ENCODE measurements at regions not wholly inside any gene's neighbourhood (a gene's known extent, or its start where the extent isn't known, plus 50 kb on each side); places are given as distances from the start of the nearest gene placed in this dataset.
"Not testable (repeated sequence)": the region's sequence is repeated elsewhere in the genome, so short reads cannot be mapped to it uniquely, and the experiment has no call there.

GRCh38 chr13:21243045-21243897, 66.8 kb downstream of the MRPL57 start:
- TF ChIP-seq CTCF (IDR thresholded peaks at IDR 0.05 in 8 of 11, conservative IDR thresholded peaks at IDR 0.05 in 3 of 11): no peak
- no peak for TF ChIP-seq POLR2AphosphoS5 (IDR thresholded peaks at IDR 0.05)
- DNase-seq: no peak
- intact Hi-C loops (cut with DNase I; ENCODE audit: low total_unique reads): no loop called here
- Histone ChIP-seq H3K4me1 (no peaks in the 10 kb centered on the region), H3K4me3 (no peak overlapping the region), H3K36me3 (no peaks in the 10 kb centered on the region), H3K27me3 (replicated peaks in 1 of 7) (no peaks in the 10 kb centered on the region), H3K27ac (no peak overlapping the region), H3K9me3 (peaks cover 0 to 3% (median 0%) of the 10 kb centered on the region in 8 donors)
- WGBS, 5 donors: 53 to 66% (median 59%) methylated on average over 20 of the region's 20 CpGs

- 84 to 97% (median 87%) methylated on average over 1 of the region's 1 CpG for WGBS, 5 donors
Observed at GRCh38 chr13:21243898-21244184, 67.4 kb downstream of the MRPL57 start.

GRCh38 chr13:21246761-21247452, 70.4 kb downstream of the MRPL57 start:
- H3K27me3 ChIP-seq (replicated peaks in 1 of 7): no peaks in the 10 kb centered on the region
- H3K4me1 ChIP-seq: no peaks in the 10 kb centered on the region
- 84 to 94% (median 89%) methylated on average over 10 of the region's 10 CpGs for WGBS, 5 donors

More at GRCh38 chr13:21243898-21244184, 67.4 kb downstream of the MRPL57 start:
- DNase-seq; intact Hi-C loops (cut with DNase I; ENCODE audit: low total_unique reads); H3K9me3 ChIP-seq; H3K4me1 ChIP-seq; H3K27ac ChIP-seq; H3K36me3 ChIP-seq; H3K4me3 ChIP-seq; H3K27me3 ChIP-seq (replicated peaks in 1 of 7): not testable (repeated sequence)

GRCh38 chr13:21256351-21256761, 79.9 kb downstream of the MRPL57 start:
- H3K27ac ChIP-seq: no peak overlapping the region

More at GRCh38 chr13:21246761-21247452, 70.4 kb downstream of the MRPL57 start:
- H3K27ac ChIP-seq: no peak overlapping the region
- TF ChIP-seq CTCF (IDR thresholded peaks at IDR 0.05 in 8 of 11, conservative IDR thresholded peaks at IDR 0.05 in 3 of 11): no peak
- no peak for TF ChIP-seq POLR2AphosphoS5 (IDR thresholded peaks at IDR 0.05)
- no peak for TF ChIP-seq POLR2A (IDR thresholded peaks at IDR 0.05)
- no peaks in the 10 kb centered on the region for H3K36me3 ChIP-seq
- no peak for DNase-seq
- H3K9me3 ChIP-seq: peaks cover 0 to 3% (median 0%) of the 10 kb centered on the region in 8 donors
- H3K4me3 ChIP-seq: no peak overlapping the region
- intact Hi-C loops (cut with DNase I; ENCODE audit: low total_unique reads): no loop called here

More at GRCh38 chr13:21256351-21256761, 79.9 kb downstream of the MRPL57 start:
- TF ChIP-seq POLR2AphosphoS5 (IDR thresholded peaks at IDR 0.05): no peak
- no peak for TF ChIP-seq CTCF (IDR thresholded peaks at IDR 0.05 in 8 of 11, conservative IDR thresholded peaks at IDR 0.05 in 3 of 11)
- no peak for TF ChIP-seq POLR2A (IDR thresholded peaks at IDR 0.05)
- 59 to 77% (median 70%) methylated on average over 6 of the region's 6 CpGs for WGBS, 5 donors
- intact Hi-C loops (cut with DNase I; ENCODE audit: low total_unique reads): no loop called here
- Histone ChIP-seq H3K4me1 (no peaks in the 10 kb centered on the region), H3K27me3 (replicated peaks in 1 of 7) (peaks cover 0 to 5% (median 0%) of the 10 kb centered on the region in 7 donors), H3K4me3 (no peak overlapping the region), H3K9me3 (no peaks in the 10 kb centered on the region), H3K36me3 (no peaks in the 10 kb centered on the region)
- DNase-seq: no peak
